Fibroblast of pulmonary artery (primary cell): ENCODE measurements at regions not wholly inside any gene's neighbourhood (a gene's known extent, or its start where the extent isn't known, plus 50 kb on each side); places are given as distances from the start of the nearest gene placed in this dataset.

Experiments used
- DNase-seq: peaks from one replicate; pipeline ENCODE4 v3.0.0-alpha.2; 2010; ENCODE audit warnings: low read depth
- H3K4me3 ChIP-seq: replicated peaks from 2 replicates; pipeline ENCODE4 v1.5.1; 2011; ENCODE audit warnings: low read depth, mild to moderate bottlenecking, control low read depth, low read length, moderate library complexity
- TF ChIP-seq, protein P1 (sequence below): IDR thresholded peaks from 2 replicates; pipeline ENCODE4 v1.5.1; 2011; ENCODE audit warnings: mild to moderate bottlenecking, control low read depth, low read length, inconsistent platforms; ENCODE audit errors: missing control alignments

DNA sequence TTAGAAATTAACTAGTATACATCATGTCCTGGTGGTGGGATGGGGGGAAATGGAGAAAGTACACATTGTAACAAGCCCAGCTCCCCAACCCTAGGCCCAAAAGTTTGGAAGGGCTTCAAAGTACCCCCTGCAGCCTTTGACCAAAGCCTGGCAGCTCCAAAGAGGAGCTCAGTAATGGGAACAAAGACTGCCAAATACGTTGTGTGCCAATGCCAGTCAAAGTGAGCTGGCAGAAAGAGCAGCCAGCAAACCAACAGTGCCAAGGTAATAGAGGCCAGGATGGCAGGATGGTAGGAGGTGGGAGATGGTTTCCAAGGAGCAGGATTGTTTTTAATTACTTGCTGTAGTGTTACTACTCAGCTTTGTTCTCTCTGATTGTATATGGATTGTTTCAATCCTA, 248.3 kb downstream of the COX7C start:
- no peak for DNase-seq

DNA sequence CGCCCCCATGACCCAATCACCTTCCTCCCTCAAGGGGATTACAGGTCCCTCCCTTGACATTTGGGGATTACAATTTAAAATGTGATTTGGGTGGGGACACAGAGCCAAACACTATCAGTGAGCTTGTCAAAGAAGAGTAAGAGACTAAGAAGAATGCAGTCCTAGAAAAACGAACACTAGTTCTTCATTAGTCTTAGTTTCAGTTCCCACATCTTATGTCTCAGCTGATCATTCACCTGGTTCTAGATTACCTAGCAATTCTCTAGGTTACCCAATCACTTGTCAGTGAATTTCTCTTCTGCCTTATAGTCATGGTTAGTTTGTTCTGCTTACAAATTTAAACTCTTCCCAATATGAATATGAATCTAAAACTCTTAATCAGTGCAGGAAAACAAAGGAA, 251.5 kb downstream of the COX7C start:
- TF ChIP-seq, protein P1, sequence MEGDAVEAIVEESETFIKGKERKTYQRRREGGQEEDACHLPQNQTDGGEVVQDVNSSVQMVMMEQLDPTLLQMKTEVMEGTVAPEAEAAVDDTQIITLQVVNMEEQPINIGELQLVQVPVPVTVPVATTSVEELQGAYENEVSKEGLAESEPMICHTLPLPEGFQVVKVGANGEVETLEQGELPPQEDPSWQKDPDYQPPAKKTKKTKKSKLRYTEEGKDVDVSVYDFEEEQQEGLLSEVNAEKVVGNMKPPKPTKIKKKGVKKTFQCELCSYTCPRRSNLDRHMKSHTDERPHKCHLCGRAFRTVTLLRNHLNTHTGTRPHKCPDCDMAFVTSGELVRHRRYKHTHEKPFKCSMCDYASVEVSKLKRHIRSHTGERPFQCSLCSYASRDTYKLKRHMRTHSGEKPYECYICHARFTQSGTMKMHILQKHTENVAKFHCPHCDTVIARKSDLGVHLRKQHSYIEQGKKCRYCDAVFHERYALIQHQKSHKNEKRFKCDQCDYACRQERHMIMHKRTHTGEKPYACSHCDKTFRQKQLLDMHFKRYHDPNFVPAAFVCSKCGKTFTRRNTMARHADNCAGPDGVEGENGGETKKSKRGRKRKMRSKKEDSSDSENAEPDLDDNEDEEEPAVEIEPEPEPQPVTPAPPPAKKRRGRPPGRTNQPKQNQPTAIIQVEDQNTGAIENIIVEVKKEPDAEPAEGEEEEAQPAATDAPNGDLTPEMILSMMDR = no peak
- DNase-seq = no peak
- no peak overlapping the region for H3K4me3 ChIP-seq

More for the DNA sequence above, 248.3 kb downstream of the COX7C start:
- no peak overlapping the region for H3K4me3 ChIP-seq
- TF ChIP-seq, protein P1 = no peak

DNA sequence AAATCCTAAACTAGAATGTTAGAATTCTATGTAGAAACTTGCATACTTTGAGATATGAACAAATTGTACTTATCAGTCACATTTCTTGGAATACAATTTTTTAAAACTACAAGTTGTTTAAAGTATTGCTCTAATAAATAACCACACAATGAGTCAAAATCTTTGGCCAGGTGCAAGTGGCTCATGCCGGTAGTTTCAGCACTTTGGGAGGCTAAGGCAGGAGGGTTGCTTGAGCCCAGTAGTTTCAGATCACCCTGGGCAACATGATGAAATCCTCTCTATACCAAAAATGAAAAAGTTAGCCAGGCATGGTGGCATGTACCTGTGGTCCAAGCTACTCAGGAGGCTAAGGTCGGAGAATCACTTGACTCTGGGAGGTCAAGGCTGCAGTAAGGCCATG, 257.8 kb downstream of the COX7C start:
- no peak overlapping the region for H3K4me3 ChIP-seq
- no peak for DNase-seq
- TF ChIP-seq, protein P1 = no peak

DNA sequence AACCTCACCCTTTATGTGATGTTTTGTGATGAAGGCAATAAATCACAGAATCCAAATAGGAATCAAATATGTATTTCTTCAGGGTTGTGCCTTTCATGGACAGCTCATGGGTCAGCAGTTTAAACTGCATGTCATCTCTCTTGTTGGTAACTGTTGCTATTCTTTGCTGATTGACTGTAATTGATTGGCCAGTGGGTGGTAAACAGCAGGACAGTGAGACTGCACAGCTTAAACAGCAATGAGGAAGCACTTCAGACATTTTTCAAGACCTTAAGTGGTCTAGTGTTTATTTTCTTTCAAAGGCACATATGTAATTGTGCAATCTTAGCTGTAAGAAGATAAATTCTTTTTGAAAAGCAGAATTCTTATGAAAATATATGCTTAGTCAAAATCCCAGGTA, 260.5 kb downstream of the COX7C start:
- H3K4me3 ChIP-seq = no peak overlapping the region
- TF ChIP-seq, protein P1 = no peak
- no peak for DNase-seq

DNA sequence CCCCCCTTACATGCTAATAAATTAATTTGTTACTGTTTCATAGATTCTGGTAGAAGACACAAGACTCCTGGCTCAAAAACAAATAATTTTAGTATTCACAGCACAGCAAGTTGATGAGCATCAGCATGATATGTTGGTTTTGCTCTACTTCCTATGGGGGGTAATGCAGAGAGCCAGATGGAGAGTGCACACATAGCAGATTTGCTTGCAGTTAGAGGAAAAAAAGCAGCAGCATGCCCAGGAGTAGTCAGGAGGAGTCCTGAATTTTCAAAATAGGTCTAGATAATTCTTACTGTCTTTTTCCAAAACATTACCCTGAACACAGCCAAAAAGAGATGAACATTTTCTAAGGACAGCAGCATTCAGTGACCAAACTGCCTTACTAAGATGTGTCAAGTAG, 261.3 kb downstream of the COX7C start:
- TF ChIP-seq, protein P1 = no peak
- H3K4me3 ChIP-seq = no peak overlapping the region
- DNase-seq = no peak

DNA sequence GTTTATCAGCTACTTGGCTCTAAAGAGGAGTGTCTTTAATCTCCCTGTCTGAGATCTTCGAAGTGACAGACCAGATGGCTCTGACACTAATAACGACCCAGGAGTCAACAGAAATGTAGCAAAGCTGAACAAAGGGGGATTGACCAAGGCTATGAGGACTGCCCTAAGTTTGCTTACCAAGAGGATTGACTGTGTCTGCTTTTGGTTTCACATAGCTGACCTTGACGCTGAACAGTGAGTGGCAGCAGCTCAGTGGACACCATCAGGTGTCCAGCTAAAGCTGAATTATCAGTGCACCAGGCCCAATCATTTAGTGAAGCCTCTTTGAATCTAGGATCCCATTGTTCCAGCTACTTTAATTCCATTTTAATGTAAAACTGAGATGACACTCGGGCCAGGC, 262.6 kb downstream of the COX7C start:
- no peak overlapping the region for H3K4me3 ChIP-seq
- TF ChIP-seq, protein P1 = no peak
- no peak for DNase-seq

DNA sequence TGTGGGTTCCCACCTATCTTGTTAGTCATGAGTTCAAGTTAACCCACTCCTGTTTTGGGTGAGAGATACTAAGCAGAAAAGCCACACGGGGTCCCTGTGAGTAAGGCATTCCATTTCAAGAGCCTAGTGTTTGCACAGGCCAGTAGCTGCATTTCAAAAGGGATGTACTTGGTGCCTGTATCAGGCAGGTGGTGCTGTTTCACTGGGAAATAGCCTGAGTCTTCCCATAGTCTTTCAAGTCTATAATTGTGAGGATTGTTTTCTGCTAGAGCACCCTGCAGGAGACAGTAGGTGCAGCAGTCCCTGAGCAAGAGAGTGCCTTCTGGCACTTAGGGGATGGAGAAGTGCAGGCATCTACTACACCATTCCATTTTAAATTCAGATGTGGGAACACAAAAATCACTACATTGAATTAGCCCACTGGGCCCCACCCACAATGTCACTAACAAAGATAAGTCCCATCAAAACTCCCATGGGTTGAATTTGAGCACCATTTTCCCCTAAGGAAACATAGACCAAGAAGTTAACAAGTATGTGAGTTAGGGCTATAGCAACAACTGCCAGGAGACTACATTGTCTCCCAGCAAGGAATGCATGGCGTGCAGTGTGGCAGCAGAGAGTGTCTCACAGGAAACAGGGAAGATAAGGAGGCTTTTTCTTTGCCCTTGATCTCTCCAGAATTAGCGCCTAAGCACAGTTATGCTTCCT, 263.2 kb downstream of the COX7C start:
- peak; percentile 93 for DNase-seq
- no peak overlapping the region for H3K4me3 ChIP-seq
- TF ChIP-seq, protein P1 = peak; percentile 95
